ENCODE measurements at regions not wholly inside any gene's neighbourhood (a gene's known extent, or its start where the extent isn't known, plus 50 kb on each side); places are given as distances from the start of the nearest gene placed in this dataset.

GRCh38 chr1:195831789-195832188, 776.5 kb downstream of the KCNT2 start:
- no peak for TF ChIP-seq CTCF (IDR thresholded peaks at IDR 0.05)
- no peak for DNase-seq
- no peak for ATAC-seq
- Histone ChIP-seq H3K9me3 (no peaks in the 10 kb centered on the region), H3K4me1 (no peaks in the 10 kb centered on the region), H3K4me3 (no peak overlapping the region), H3K36me3 (no peaks in the 10 kb centered on the region), H3K27ac (no peak overlapping the region), H3K27me3 (ENCODE audit: low read depth) (no peaks in the 10 kb centered on the region)
- intact Hi-C loops (cut with DNase I): no loop called here

GRCh38 chr1:195828325-195828724, 779.9 kb downstream of the KCNT2 start:
- Histone ChIP-seq H3K4me3 (no peak overlapping the region), H3K27ac (no peak overlapping the region), H3K9me3 (no peaks in the 10 kb centered on the region), H3K27me3 (ENCODE audit: low read depth) (no peaks in the 10 kb centered on the region), H3K36me3 (no peaks in the 10 kb centered on the region), H3K4me1 (no peaks in the 10 kb centered on the region)
- no peak for TF ChIP-seq CTCF (IDR thresholded peaks at IDR 0.05)
- ATAC-seq (no peak), DNase-seq (no peak)
- intact Hi-C loops (cut with DNase I): no loop called here

GRCh38 chr1:195820925-195821324, 787.3 kb downstream of the KCNT2 start:
- DNase-seq (no peak), ATAC-seq (no peak)
- H3K9me3 ChIP-seq: no peaks in the 10 kb centered on the region
- intact Hi-C loops (cut with DNase I): no loop called here
- no peak overlapping the region for H3K4me3 ChIP-seq
- H3K36me3 ChIP-seq: no peaks in the 10 kb centered on the region
- TF ChIP-seq CTCF (IDR thresholded peaks at IDR 0.05): no peak
- no peak overlapping the region for H3K27ac ChIP-seq
- H3K27me3 ChIP-seq (ENCODE audit: low read depth): no peaks in the 10 kb centered on the region
- H3K4me1 ChIP-seq: no peaks in the 10 kb centered on the region

- Histone ChIP-seq H3K4me1 (no peaks in the 10 kb centered on the region), H3K9me3 (no peaks in the 10 kb centered on the region), H3K27me3 (ENCODE audit: low read depth) (no peaks in the 10 kb centered on the region), H3K36me3 (no peaks in the 10 kb centered on the region), H3K27ac (no peak overlapping the region), H3K4me3 (no peak overlapping the region)
- no peak for DNase-seq
- ATAC-seq: no peak
- intact Hi-C loops (cut with DNase I): no loop called here
- no peak for TF ChIP-seq CTCF (IDR thresholded peaks at IDR 0.05)
Measured at GRCh38 chr1:195806060-195806459, 802.2 kb downstream of the KCNT2 start.

- no peaks in the 10 kb centered on the region for H3K4me1 ChIP-seq
- intact Hi-C loops (cut with DNase I): no loop called here
- no peak for TF ChIP-seq CTCF (IDR thresholded peaks at IDR 0.05)
- H3K27me3 ChIP-seq (ENCODE audit: low read depth): no peaks in the 10 kb centered on the region
- DNase-seq (no peak), ATAC-seq (no peak)
- no peaks in the 10 kb centered on the region for H3K36me3 ChIP-seq
- H3K27ac ChIP-seq: no peak overlapping the region
- no peaks in the 10 kb centered on the region for H3K9me3 ChIP-seq
- no peak overlapping the region for H3K4me3 ChIP-seq
Measured at GRCh38 chr1:195804547-195804946, 803.7 kb downstream of the KCNT2 start.

GRCh38 chr1:195799016-195799415, 809.2 kb downstream of the KCNT2 start:
- ATAC-seq (no peak), DNase-seq (no peak)
- intact Hi-C loops (cut with DNase I): no loop called here
- Histone ChIP-seq H3K4me1 (no peaks in the 10 kb centered on the region), H3K36me3 (no peaks in the 10 kb centered on the region), H3K27me3 (ENCODE audit: low read depth) (no peaks in the 10 kb centered on the region), H3K27ac (no peak overlapping the region), H3K9me3 (no peaks in the 10 kb centered on the region), H3K4me3 (no peak overlapping the region)
- TF ChIP-seq CTCF (IDR thresholded peaks at IDR 0.05): no peak
